LNCaP clone FGC (cell line): ENCODE measurements at regions not wholly inside any gene's neighbourhood (a gene's known extent, or its start where the extent isn't known, plus 50 kb on each side); places are given as distances from the start of the nearest gene placed in this dataset.

Experiments
- DNase-seq: peaks from one replicate; pipeline ENCODE4 v3.0.0-alpha.2; 2011; ENCODE audit warnings: low read depth
- H3K4me3 ChIP-seq: 2 replicates; pipeline ENCODE4 v1.5.1; 2011; ENCODE audit warnings: mild to moderate bottlenecking, low read depth, low read length, control low read depth
- CTCF ChIP-seq: IDR thresholded peaks from 2 replicates; pipeline ENCODE4 v1.5.1; 2012; ENCODE audit warnings: mild to moderate bottlenecking; ENCODE audit not compliant: control insufficient read depth, insufficient read depth; ENCODE audit errors: extremely low read depth

GRCh38 chr1:25089772-25090171, 142.5 kb downstream of the SYF2 start:
- TF ChIP-seq CTCF = no peak

DNA sequence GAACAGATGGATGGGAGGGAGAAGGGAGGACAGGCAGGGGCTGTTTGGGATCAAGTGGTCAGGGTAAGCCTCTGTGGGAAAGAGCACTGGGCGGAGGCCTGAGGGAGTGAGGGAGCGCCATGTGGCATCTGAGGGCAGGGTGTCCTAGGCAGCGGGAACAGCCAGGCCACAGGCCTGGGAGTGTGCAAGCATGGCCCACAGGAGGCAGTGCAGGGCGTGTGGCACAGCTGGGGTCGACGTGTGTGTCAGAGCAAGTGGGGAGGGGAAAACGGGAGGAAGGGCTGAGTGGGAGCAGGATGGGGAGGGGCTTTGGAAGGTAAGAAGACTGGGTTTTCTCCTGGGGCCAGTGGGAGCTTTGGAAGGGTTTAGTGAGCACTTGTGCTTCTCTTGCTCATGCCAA, 143.4 kb downstream of the SYF2 start:
- no peak overlapping the region for H3K4me3 ChIP-seq
- DNase-seq = no peak
- no peak for TF ChIP-seq CTCF

More at GRCh38 chr1:25089772-25090171, 142.5 kb downstream of the SYF2 start:
- no peak for DNase-seq
- no peak overlapping the region for H3K4me3 ChIP-seq

DNA sequence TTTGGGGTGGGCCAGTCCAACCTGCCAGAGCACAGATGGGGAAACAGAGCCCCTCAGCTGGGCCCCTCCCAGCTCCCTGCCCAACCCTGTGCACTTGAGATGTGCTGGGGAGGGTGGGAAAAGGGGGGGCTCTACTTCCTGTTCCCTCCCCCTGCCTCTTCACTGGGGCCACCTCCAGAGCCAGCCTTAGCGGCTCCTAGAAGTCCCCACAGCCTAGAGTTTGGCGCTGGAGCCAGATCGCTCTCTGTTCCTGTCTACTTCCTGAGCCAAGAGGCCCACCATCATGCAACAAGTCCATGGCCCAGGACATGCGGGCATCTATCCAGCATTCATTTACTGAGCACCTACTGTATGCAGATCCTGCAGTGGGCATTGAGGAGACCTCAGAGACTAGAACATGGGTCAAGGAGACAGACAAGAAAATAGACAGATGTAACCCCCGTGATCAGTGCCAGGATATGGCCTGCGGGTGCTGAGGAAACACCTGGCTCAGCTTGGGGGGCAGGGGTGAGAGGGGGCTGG, 144.1 kb downstream of the SYF2 start:
- no peak for DNase-seq
- no peak for TF ChIP-seq CTCF
- H3K4me3 ChIP-seq = no peak overlapping the region

DNA sequence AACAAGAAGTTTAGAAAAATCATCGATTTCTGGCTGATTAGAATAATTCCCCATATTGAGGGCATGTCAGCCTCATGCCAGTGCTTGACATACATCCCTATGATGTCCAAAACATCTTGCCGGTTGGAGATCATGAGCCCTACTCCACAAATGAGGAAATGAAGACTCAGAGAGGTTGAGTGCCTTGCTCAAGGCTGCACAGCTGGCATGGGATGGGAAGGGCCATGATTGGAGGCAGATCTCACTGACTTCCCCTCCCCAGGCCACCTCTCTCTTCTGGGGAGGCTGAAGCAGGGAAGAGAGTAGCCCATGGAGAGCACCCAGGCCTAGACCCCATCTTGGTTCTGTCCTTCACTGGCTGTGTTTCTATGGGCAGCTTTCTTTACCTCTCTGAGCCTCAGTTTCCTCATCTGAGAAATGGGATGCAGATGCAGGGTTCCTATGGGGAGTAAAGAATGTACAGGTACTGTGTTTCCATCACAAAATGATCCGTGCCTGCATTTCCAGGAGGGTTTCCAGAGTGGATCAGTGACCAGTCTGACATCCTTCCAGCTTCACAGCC, 145.7 kb downstream of the SYF2 start:
- no peak for DNase-seq
- no peak overlapping the region for H3K4me3 ChIP-seq
- no peak for TF ChIP-seq CTCF

GRCh38 chr1:25084407-25084806, 147.9 kb downstream of the SYF2 start:
- no peak for DNase-seq
- no peak for TF ChIP-seq CTCF
- no peak overlapping the region for H3K4me3 ChIP-seq

GRCh38 chr1:25083481-25084345, 148.6 kb downstream of the SYF2 start:
- no peak overlapping the region for H3K4me3 ChIP-seq
- no peak for TF ChIP-seq CTCF
- DNase-seq = no peak

- DNase-seq = no peak
- no peak for TF ChIP-seq CTCF
- H3K4me3 ChIP-seq = no peak overlapping the region
Measured at GRCh38 chr1:25082995-25083394, 149.3 kb downstream of the SYF2 start.
